ENCODE measurements at regions not wholly inside any gene's neighbourhood (a gene's known extent, or its start where the extent isn't known, plus 50 kb on each side); places are given as distances from the start of the nearest gene placed in this dataset.

- no peak for TF ChIP-seq CTCF (IDR thresholded peaks at IDR 0.05)
- TF ChIP-seq POLR2A (IDR thresholded peaks at IDR 0.05): no peak
These were observed 127.0 kb downstream of the RBFOX3 start for GRCh38 chr17:79483842-79484241.
